ENCODE measurements at regions not wholly inside any gene's neighbourhood (a gene's known extent, or its start where the extent isn't known, plus 50 kb on each side); places are given as distances from the start of the nearest gene placed in this dataset.

DNA sequence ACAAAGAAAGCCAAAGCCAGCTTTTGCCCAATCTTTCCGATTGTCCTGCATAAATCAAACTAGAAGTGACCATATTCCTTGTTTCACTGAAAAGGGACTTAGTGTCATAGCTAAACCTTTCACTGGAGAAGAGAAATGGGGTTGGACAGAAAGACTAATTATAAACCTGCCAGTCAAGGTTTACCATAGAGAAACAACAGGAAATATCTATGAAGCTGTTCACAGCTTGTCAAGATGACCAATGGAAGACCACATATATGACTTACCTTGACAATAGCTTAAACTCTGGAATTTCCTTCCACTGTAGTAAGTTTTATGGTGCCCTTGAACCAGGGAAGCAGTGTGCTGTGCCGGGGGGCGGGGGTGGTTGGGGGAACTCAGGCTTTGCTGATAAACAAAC lies 107.7 kb upstream of the PHACTR1 start:
- DNase-seq: no peak
- no peaks in the 10 kb centered on the region for H3K4me1 ChIP-seq
- H3K27me3 ChIP-seq: no peaks in the 10 kb centered on the region
- H3K27ac ChIP-seq: no peak overlapping the region
- H3K4me3 ChIP-seq: no peak overlapping the region
- ATAC-seq: no peak
- FAIRE-seq: no peak
- H3K9me3 ChIP-seq: no peaks in the 10 kb centered on the region
- TF ChIP-seq, protein P1, sequence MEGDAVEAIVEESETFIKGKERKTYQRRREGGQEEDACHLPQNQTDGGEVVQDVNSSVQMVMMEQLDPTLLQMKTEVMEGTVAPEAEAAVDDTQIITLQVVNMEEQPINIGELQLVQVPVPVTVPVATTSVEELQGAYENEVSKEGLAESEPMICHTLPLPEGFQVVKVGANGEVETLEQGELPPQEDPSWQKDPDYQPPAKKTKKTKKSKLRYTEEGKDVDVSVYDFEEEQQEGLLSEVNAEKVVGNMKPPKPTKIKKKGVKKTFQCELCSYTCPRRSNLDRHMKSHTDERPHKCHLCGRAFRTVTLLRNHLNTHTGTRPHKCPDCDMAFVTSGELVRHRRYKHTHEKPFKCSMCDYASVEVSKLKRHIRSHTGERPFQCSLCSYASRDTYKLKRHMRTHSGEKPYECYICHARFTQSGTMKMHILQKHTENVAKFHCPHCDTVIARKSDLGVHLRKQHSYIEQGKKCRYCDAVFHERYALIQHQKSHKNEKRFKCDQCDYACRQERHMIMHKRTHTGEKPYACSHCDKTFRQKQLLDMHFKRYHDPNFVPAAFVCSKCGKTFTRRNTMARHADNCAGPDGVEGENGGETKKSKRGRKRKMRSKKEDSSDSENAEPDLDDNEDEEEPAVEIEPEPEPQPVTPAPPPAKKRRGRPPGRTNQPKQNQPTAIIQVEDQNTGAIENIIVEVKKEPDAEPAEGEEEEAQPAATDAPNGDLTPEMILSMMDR (IDR thresholded peaks at IDR 0.05): no peak
- H3K36me3 ChIP-seq: no peaks in the 10 kb centered on the region
- intact Hi-C loops (cut with DNase I): loop anchor here in 1 of 3 donors (10.0 kb wide), 1 partner anchor 954 kb away; no protein-coding TSS in a partner anchor
- WGBS, 2 donors: 71 to 75% methylated on average over 3 of the region's 3 CpGs

DNA sequence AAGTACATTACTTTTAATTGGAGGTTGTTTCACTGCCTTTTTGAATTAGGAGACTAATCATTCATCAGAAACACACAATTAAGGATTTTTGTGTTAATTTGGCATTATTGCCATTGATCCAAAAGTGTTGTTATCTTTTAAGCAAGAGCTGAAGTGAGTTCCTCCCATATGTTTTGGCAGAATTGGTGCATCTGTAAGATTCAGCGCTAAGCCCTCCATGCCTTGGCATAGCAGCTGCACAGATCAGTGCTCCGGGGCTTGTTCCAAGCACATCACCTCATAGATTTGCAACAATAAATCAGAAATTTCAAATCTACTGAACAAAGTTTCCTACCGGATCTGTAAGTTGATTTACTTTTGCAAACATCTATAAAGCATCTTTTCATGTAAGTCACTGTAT lies 106.8 kb upstream of the PHACTR1 start:
- Histone ChIP-seq H3K4me1 (no peaks in the 10 kb centered on the region), H3K9me3 (no peaks in the 10 kb centered on the region), H3K36me3 (no peaks in the 10 kb centered on the region), H3K4me3 (no peak overlapping the region), H3K27me3 (no peaks in the 10 kb centered on the region), H3K27ac (no peak overlapping the region)
- ATAC-seq (no peak), FAIRE-seq (no peak), DNase-seq (no peak)
- TF ChIP-seq, protein P1 (IDR thresholded peaks at IDR 0.05): no peak
- intact Hi-C loops (cut with DNase I): loop anchor here in 1 of 3 donors (10.0 kb wide), 1 partner anchor 955 kb away; no protein-coding TSS in a partner anchor
- 76 to 84% methylated on average over 3 of the region's 3 CpGs for WGBS, 2 donors

DNA sequence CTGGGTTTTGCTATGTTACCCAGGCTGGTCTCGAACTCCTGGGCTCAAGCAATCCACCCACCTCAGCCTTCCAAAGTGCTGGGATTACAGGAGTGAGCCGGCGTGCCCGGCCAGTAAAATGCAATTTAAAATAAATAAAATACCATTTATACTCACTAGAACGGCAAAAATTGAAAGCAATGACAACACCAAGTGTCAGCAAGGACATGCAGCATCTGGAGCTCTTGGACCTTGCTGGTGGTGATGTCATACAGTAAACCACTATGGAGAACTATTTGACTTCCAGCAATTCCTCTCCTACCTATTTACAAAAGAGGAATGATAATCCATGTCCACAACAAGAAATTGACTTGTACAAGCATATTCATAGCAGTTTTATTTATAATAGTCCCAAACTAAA lies 105.7 kb upstream of the PHACTR1 start:
- no peak overlapping the region for H3K27ac ChIP-seq
- no peaks in the 10 kb centered on the region for H3K36me3 ChIP-seq
- no peak overlapping the region for H3K4me3 ChIP-seq
- TF ChIP-seq, protein P1 (IDR thresholded peaks at IDR 0.05): no peak
- intact Hi-C loops (cut with DNase I): no loop called here
- WGBS, 2 donors: 68 to 82% methylated on average over 5 of the region's 5 CpGs
- H3K27me3 ChIP-seq: no peaks in the 10 kb centered on the region
- no peaks in the 10 kb centered on the region for H3K4me1 ChIP-seq
- no peak for FAIRE-seq
- H3K9me3 ChIP-seq: no peaks in the 10 kb centered on the region
- no peak for ATAC-seq
- no peak for DNase-seq

DNA sequence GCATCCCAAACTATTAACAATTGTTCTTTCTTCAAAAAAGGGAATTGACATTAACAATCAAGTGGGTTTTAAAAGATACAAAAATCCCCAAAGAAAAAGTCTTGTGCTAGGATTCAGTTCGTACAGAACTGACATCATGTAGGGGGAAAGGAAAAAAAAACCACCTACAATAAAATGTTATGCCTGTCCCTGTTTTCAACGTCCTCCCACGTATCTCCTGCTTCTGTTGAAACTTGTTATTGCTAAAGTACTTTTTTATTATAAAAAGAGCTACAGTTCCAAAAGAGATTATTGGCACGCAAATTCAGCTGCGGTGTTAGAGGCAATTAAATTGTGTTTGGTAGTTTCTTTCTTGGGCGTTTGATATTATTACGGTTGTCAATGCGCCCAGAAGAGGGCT lies 102.8 kb upstream of the PHACTR1 start:
- ATAC-seq: no peak
- WGBS, 2 donors: 77 to 81% methylated on average over 8 of the region's 8 CpGs
- TF ChIP-seq, protein P1 (IDR thresholded peaks at IDR 0.05): no peak
- H3K36me3 ChIP-seq: no peaks in the 10 kb centered on the region
- H3K27me3 ChIP-seq: no peaks in the 10 kb centered on the region
- DNase-seq: no peak
- H3K27ac ChIP-seq: no peak overlapping the region
- H3K4me1 ChIP-seq: no peaks in the 10 kb centered on the region
- H3K4me3 ChIP-seq: no peak overlapping the region
- no peak for FAIRE-seq
- H3K9me3 ChIP-seq: no peaks in the 10 kb centered on the region
- intact Hi-C loops (cut with DNase I): no loop called here

DNA sequence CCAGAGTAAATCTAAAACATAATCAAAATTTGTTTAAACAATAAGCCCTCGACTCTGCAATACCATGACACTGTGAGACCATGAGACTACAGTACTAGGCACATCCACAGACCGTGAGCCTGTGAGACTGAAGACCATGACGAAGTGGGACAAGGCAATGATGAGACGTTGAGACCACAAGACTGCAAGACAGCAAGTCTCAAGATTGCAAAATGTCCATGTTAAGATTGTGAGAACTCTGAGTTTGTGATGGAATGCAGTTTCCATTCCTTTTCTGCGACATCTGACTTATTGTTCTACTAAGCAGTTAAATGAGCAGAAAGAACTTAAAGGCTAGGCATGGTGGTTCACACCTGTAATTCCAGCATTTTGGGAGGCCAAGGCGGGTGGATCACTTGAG lies 102.1 kb upstream of the PHACTR1 start:
- DNase-seq (no peak), ATAC-seq (no peak), FAIRE-seq (no peak)
- WGBS, 2 donors: 84 to 88% methylated on average over 6 of the region's 6 CpGs
- Histone ChIP-seq H3K4me1 (no peaks in the 10 kb centered on the region), H3K9me3 (no peaks in the 10 kb centered on the region), H3K27ac (no peak overlapping the region), H3K4me3 (no peak overlapping the region), H3K27me3 (no peaks in the 10 kb centered on the region), H3K36me3 (no peaks in the 10 kb centered on the region)
- TF ChIP-seq, protein P1 (IDR thresholded peaks at IDR 0.05): no peak
- intact Hi-C loops (cut with DNase I): no loop called here

Data from pancreas (tissue), 10 donors.